ENCODE measurements at regions not wholly inside any gene's neighbourhood (a gene's known extent, or its start where the extent isn't known, plus 50 kb on each side); places are given as distances from the start of the nearest gene placed in this dataset.
A peak's percentile ranks its signal among the peaks of the same experiment; 100 is the strongest.
"Not testable (repeated sequence)": the region's sequence is repeated elsewhere in the genome, so short reads cannot be mapped to it uniquely, and the experiment has no call there.

DNA sequence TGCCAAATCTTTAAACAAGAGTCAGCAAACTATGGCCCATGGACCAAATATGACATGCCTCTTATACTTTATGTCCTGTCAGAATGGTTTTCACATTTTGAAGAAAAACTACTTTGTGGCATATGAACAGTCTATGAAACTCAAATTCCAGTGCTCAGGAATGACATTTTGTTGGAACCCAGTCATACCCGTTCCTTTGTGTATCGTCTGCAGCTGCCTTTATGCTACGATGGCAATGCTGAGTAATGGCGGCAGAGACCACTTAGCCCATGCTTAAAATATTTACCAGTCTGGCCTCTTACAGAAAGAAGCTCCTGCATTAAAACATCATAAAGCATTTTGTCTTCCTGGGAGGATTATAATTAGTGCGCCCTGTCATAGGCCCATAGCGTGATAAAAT, 140.5 kb upstream of the FHL2 start:
- TF ChIP-seq POLR2AphosphoS5 (IDR thresholded peaks at IDR 0.05) = no peak
- TF ChIP-seq, protein P1, sequence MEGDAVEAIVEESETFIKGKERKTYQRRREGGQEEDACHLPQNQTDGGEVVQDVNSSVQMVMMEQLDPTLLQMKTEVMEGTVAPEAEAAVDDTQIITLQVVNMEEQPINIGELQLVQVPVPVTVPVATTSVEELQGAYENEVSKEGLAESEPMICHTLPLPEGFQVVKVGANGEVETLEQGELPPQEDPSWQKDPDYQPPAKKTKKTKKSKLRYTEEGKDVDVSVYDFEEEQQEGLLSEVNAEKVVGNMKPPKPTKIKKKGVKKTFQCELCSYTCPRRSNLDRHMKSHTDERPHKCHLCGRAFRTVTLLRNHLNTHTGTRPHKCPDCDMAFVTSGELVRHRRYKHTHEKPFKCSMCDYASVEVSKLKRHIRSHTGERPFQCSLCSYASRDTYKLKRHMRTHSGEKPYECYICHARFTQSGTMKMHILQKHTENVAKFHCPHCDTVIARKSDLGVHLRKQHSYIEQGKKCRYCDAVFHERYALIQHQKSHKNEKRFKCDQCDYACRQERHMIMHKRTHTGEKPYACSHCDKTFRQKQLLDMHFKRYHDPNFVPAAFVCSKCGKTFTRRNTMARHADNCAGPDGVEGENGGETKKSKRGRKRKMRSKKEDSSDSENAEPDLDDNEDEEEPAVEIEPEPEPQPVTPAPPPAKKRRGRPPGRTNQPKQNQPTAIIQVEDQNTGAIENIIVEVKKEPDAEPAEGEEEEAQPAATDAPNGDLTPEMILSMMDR (IDR thresholded peaks at IDR 0.05) = no peak
- TF ChIP-seq POLR2A (IDR thresholded peaks at IDR 0.05) = no peak
- WGBS = 72% methylated on average over 6 of the region's 6 CpGs
- H3K4me3 ChIP-seq = no peak overlapping the region
- H3K27ac ChIP-seq = no peak overlapping the region
- DNase-seq (ENCODE audit: low spot score in 2 of 2) = no peak
- no peaks in the 10 kb centered on the region for H3K9me3 ChIP-seq
- peaks cover 15% of the 10 kb centered on the region for H3K4me1 ChIP-seq
- no peaks in the 10 kb centered on the region for H3K36me3 ChIP-seq
- no peaks in the 10 kb centered on the region for H3K27me3 ChIP-seq

DNA sequence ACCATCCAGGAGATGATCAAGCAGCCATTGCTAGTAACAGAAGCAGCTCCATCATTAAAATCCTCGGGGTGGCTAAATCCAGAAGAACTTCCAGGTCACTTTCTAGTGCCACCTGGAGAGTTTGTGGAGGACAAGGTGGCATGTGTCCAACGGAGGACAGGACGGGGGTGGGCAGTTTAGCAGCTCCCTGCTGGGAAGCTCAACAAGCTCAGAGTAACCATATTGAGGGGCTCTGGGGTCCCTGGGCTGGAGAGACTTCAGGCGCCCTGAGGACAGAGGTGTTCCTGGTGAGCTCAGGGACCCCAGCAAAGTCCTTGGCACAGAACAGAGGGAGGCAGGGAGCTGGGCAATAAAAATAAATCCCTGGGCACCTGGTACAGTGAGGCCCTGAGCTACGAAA, 140.0 kb upstream of the FHL2 start:
- WGBS = 95% methylated on average over 5 of the region's 5 CpGs
- Histone ChIP-seq H3K4me1 (peaks cover 15% of the 10 kb centered on the region), H3K36me3 (no peaks in the 10 kb centered on the region), H3K9me3 (no peaks in the 10 kb centered on the region), H3K27ac (no peak overlapping the region), H3K4me3 (no peak overlapping the region), H3K27me3 (no peaks in the 10 kb centered on the region)
- peak in 1 of 2 donors; percentile 38 for DNase-seq (ENCODE audit: low spot score in 2 of 2)
- TF ChIP-seq, protein P1 (IDR thresholded peaks at IDR 0.05) = no peak
- TF ChIP-seq EP300 (IDR thresholded peaks at IDR 0.05) (no peak), POLR2A (IDR thresholded peaks at IDR 0.05) (no peak), POLR2AphosphoS5 (IDR thresholded peaks at IDR 0.05) (no peak)

DNA sequence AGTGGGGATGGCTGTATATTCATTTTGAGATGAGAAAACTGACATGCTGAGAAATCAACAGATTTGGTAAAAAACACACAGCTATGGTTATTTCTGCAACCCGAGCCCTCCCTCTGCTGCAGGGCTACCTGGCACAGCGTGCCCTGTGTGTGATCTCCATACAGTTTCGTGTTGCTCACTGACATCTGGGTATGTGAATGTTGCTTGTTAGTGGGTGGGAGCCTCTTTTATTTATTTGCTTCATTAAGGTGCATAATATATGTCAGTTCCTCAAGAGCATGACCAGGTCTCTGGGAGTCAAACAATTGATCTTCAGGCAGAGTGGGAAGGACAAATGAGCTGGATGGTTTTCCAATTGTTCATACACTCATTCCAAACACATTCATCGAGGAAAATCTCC, 139.1 kb upstream of the FHL2 start:
- no peak for TF ChIP-seq EP300 (IDR thresholded peaks at IDR 0.05)
- TF ChIP-seq POLR2A (IDR thresholded peaks at IDR 0.05) = no peak
- TF ChIP-seq POLR2AphosphoS5 (IDR thresholded peaks at IDR 0.05) = no peak
- TF ChIP-seq, protein P1 (IDR thresholded peaks at IDR 0.05) = no peak
- Histone ChIP-seq H3K27me3 (no peaks in the 10 kb centered on the region), H3K36me3 (no peaks in the 10 kb centered on the region), H3K4me3 (no peak overlapping the region), H3K27ac (no peak overlapping the region), H3K9me3 (no peaks in the 10 kb centered on the region), H3K4me1 (peaks cover 15% of the 10 kb centered on the region)
- DNase-seq (ENCODE audit: low spot score in 2 of 2) = peak in 1 of 2 donors; percentile 9
- 50% methylated on average over 4 of the region's 4 CpGs for WGBS

DNA sequence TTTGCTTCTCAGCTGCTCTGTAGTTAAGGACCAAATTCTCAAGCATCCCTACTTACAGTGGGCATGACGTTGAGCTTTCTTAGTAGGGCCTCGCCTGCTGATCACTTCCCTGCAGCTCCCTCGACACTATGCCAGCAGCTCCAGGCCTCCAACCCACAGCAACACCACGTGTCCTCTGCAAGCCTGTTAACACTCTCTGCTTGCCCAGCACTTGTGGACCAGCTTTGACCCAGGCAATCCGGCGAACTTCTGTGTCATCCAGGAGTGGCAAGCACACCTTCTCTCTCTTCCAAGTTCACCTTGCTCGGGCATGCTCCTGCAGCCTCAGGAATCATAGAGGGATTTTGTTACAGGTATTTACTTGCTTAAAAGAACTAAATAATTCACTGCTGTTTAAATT, 138.6 kb upstream of the FHL2 start:
- Histone ChIP-seq H3K9me3 (no peaks in the 10 kb centered on the region), H3K27ac (no peak overlapping the region)
- DNase-seq (ENCODE audit: low spot score in 2 of 2) = peak in 1 of 2 donors; percentile 64

DNA sequence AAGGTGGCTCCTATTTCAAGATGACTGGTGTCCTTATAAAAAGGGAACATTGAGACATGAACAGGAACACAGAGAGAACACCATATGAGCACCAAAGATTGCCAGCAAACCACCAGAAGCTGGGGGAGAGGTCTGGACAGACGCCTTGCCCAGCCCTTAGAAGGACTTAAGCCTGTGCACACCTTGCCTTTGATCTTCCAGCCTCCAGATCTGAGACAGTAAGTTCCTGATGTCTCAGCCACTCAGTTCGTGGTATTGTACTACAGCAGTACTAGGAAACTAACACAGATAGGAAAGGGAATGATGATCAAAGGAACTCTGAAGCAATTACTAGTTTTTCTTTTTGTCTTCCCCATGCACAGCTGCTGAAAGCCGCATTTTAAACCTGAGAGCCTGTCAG, 137.3 kb upstream of the FHL2 start:
- TF ChIP-seq, protein P1 (IDR thresholded peaks at IDR 0.05) = no peak
- TF ChIP-seq EP300 (IDR thresholded peaks at IDR 0.05) = no peak
- TF ChIP-seq POLR2A (IDR thresholded peaks at IDR 0.05) = no peak
- TF ChIP-seq POLR2AphosphoS5 (IDR thresholded peaks at IDR 0.05) = no peak
- Histone ChIP-seq H3K4me1 (peaks cover 15% of the 10 kb centered on the region), H3K4me3 (no peak overlapping the region), H3K36me3 (no peaks in the 10 kb centered on the region), H3K27ac (no peak overlapping the region), H3K27me3 (no peaks in the 10 kb centered on the region), H3K9me3 (no peaks in the 10 kb centered on the region)
- 49% methylated on average over 3 of the region's 3 CpGs for WGBS
- DNase-seq (ENCODE audit: low spot score in 2 of 2) = peak in 1 of 2 donors; percentile 24

More for the DNA sequence above, 138.6 kb upstream of the FHL2 start:
- TF ChIP-seq EP300 (IDR thresholded peaks at IDR 0.05) (no peak), POLR2AphosphoS5 (IDR thresholded peaks at IDR 0.05) (no peak), POLR2A (IDR thresholded peaks at IDR 0.05) (no peak)
- TF ChIP-seq, protein P1 (IDR thresholded peaks at IDR 0.05) = no peak
- peaks cover 15% of the 10 kb centered on the region for H3K4me1 ChIP-seq
- no peaks in the 10 kb centered on the region for H3K36me3 ChIP-seq
- WGBS = 48% methylated on average over 7 of the region's 7 CpGs
- no peaks in the 10 kb centered on the region for H3K27me3 ChIP-seq
- H3K4me3 ChIP-seq = no peak overlapping the region

DNA sequence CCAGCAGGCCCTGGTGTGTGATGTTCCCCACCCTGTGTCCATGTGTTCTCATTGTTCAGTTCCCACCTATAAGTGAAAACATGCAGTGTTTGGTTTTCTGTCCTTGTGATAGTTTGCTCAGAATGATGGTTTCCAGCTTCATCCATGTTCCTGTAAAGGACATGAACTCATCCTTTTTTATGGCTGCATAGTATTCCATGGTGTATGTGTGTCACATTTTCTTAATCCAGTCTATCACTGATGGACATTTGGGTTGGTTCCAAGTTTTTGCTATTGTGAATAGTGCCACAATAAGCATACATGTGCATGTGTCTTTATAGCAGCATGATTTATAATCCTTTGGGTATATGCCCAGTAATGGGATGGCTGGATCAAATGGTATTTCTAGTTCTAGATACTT, 130.4 kb upstream of the FHL2 start:
- H3K27me3 ChIP-seq; H3K9me3 ChIP-seq; H3K36me3 ChIP-seq; H3K27ac ChIP-seq; H3K4me3 ChIP-seq; DNase-seq (ENCODE audit: low spot score in 2 of 2); H3K4me1 ChIP-seq: not testable (repeated sequence)
